ENCODE measurements at regions not wholly inside any gene's neighbourhood (a gene's known extent, or its start where the extent isn't known, plus 50 kb on each side); places are given as distances from the start of the nearest gene placed in this dataset.

- Histone ChIP-seq H2AFZ (ENCODE audit: low read length) (no peak overlapping the region), H3K4me1 (ENCODE audit: low read length) (no peaks in the 10 kb centered on the region), H3K4me2 (ENCODE audit: low read depth, low read length, poor library complexity, severe bottlenecking) (no peak overlapping the region), H4K20me1 (ENCODE audit: insufficient read depth, low read depth, low read length) (no peaks in the 10 kb centered on the region), H3K9me3 (ENCODE audit: low read length) (no peaks in the 10 kb centered on the region), H3K27ac (ENCODE audit: low read length) (no peak overlapping the region), H3K79me2 (ENCODE audit: low read length) (no peaks in the 10 kb centered on the region), H3K4me3 (ENCODE audit: low read length) (no peak overlapping the region), H3K27me3 (ENCODE audit: low read length) (no peaks in the 10 kb centered on the region), H3K9me2 (replicated peaks; ENCODE audit: insufficient read depth, low read length) (no peaks in the 10 kb centered on the region), H3K9ac (ENCODE audit: low read length) (no peak overlapping the region), H3K36me3 (ENCODE audit: insufficient read depth, low read length) (no peaks in the 10 kb centered on the region)
- DNase-seq = no peak
Observed at GRCh38 chr1:168374566-168374965, 93.9 kb downstream of the TBX19 start.

GRCh38 chr1:168373869-168374268 is 93.2 kb downstream of the TBX19 start:
- H3K4me2 ChIP-seq (ENCODE audit: low read depth, low read length, poor library complexity, severe bottlenecking) = no peak overlapping the region
- no peaks in the 10 kb centered on the region for H3K36me3 ChIP-seq (ENCODE audit: insufficient read depth, low read length)
- H3K9ac ChIP-seq (ENCODE audit: low read length) = no peak overlapping the region
- no peaks in the 10 kb centered on the region for H3K27me3 ChIP-seq (ENCODE audit: low read length)
- H3K9me3 ChIP-seq (ENCODE audit: low read length) = no peaks in the 10 kb centered on the region
- H3K27ac ChIP-seq (ENCODE audit: low read length) = no peak overlapping the region
- no peak for DNase-seq
- no peaks in the 10 kb centered on the region for H3K9me2 ChIP-seq (replicated peaks; ENCODE audit: insufficient read depth, low read length)
- no peak overlapping the region for H2AFZ ChIP-seq (ENCODE audit: low read length)
- no peak overlapping the region for H3K4me3 ChIP-seq (ENCODE audit: low read length)
- H3K79me2 ChIP-seq (ENCODE audit: low read length) = no peaks in the 10 kb centered on the region
- H3K4me1 ChIP-seq (ENCODE audit: low read length) = no peaks in the 10 kb centered on the region
- no peaks in the 10 kb centered on the region for H4K20me1 ChIP-seq (ENCODE audit: insufficient read depth, low read depth, low read length)

- no peaks in the 10 kb centered on the region for H3K79me2 ChIP-seq (ENCODE audit: low read length)
- DNase-seq = no peak
- H3K9me2 ChIP-seq (replicated peaks; ENCODE audit: insufficient read depth, low read length) = no peaks in the 10 kb centered on the region
- H4K20me1 ChIP-seq (ENCODE audit: insufficient read depth, low read depth, low read length) = no peaks in the 10 kb centered on the region
- H3K36me3 ChIP-seq (ENCODE audit: insufficient read depth, low read length) = no peaks in the 10 kb centered on the region
- no peak overlapping the region for H3K4me3 ChIP-seq (ENCODE audit: low read length)
- H3K9me3 ChIP-seq (ENCODE audit: low read length) = no peaks in the 10 kb centered on the region
- H3K9ac ChIP-seq (ENCODE audit: low read length) = no peak overlapping the region
- H2AFZ ChIP-seq (ENCODE audit: low read length) = no peak overlapping the region
- no peak overlapping the region for H3K4me2 ChIP-seq (ENCODE audit: low read depth, low read length, poor library complexity, severe bottlenecking)
- H3K27ac ChIP-seq (ENCODE audit: low read length) = no peak overlapping the region
- H3K4me1 ChIP-seq (ENCODE audit: low read length) = no peaks in the 10 kb centered on the region
- H3K27me3 ChIP-seq (ENCODE audit: low read length) = no peaks in the 10 kb centered on the region
Observed at GRCh38 chr1:168372861-168373371, 92.2 kb downstream of the TBX19 start.

- H3K79me2 ChIP-seq (ENCODE audit: low read length) = no peaks in the 10 kb centered on the region
- no peaks in the 10 kb centered on the region for H3K4me1 ChIP-seq (ENCODE audit: low read length)
- H4K20me1 ChIP-seq (ENCODE audit: insufficient read depth, low read depth, low read length) = no peaks in the 10 kb centered on the region
- no peak overlapping the region for H3K27ac ChIP-seq (ENCODE audit: low read length)
- no peak for DNase-seq
- H3K9me2 ChIP-seq (replicated peaks; ENCODE audit: insufficient read depth, low read length) = no peaks in the 10 kb centered on the region
- H3K4me2 ChIP-seq (ENCODE audit: low read depth, low read length, poor library complexity, severe bottlenecking) = no peak overlapping the region
- H3K36me3 ChIP-seq (ENCODE audit: insufficient read depth, low read length) = no peaks in the 10 kb centered on the region
- H3K27me3 ChIP-seq (ENCODE audit: low read length) = no peaks in the 10 kb centered on the region
- H3K9ac ChIP-seq (ENCODE audit: low read length) = no peak overlapping the region
- no peaks in the 10 kb centered on the region for H3K9me3 ChIP-seq (ENCODE audit: low read length)
- no peak overlapping the region for H3K4me3 ChIP-seq (ENCODE audit: low read length)
- no peak overlapping the region for H2AFZ ChIP-seq (ENCODE audit: low read length)
Observed at GRCh38 chr1:168372307-168372706, 91.6 kb downstream of the TBX19 start.

GRCh38 chr1:168371477-168371876 is 90.8 kb downstream of the TBX19 start:
- Histone ChIP-seq H3K9me2 (replicated peaks; ENCODE audit: insufficient read depth, low read length) (no peaks in the 10 kb centered on the region), H3K36me3 (ENCODE audit: insufficient read depth, low read length) (no peaks in the 10 kb centered on the region), H3K79me2 (ENCODE audit: low read length) (no peaks in the 10 kb centered on the region), H3K27ac (ENCODE audit: low read length) (no peak overlapping the region), H2AFZ (ENCODE audit: low read length) (no peak overlapping the region), H3K4me1 (ENCODE audit: low read length) (no peaks in the 10 kb centered on the region), H3K4me2 (ENCODE audit: low read depth, low read length, poor library complexity, severe bottlenecking) (no peak overlapping the region), H4K20me1 (ENCODE audit: insufficient read depth, low read depth, low read length) (no peaks in the 10 kb centered on the region), H3K27me3 (ENCODE audit: low read length) (no peaks in the 10 kb centered on the region), H3K9ac (ENCODE audit: low read length) (no peak overlapping the region), H3K9me3 (ENCODE audit: low read length) (no peaks in the 10 kb centered on the region), H3K4me3 (ENCODE audit: low read length) (no peak overlapping the region)
- no peak for DNase-seq

- H3K4me3 ChIP-seq (ENCODE audit: low read length) = no peak overlapping the region
- H3K9me3 ChIP-seq (ENCODE audit: low read length) = no peaks in the 10 kb centered on the region
- H3K36me3 ChIP-seq (ENCODE audit: insufficient read depth, low read length) = no peaks in the 10 kb centered on the region
- no peak overlapping the region for H2AFZ ChIP-seq (ENCODE audit: low read length)
- no peak overlapping the region for H3K9ac ChIP-seq (ENCODE audit: low read length)
- no peak overlapping the region for H3K4me2 ChIP-seq (ENCODE audit: low read depth, low read length, poor library complexity, severe bottlenecking)
- no peaks in the 10 kb centered on the region for H3K9me2 ChIP-seq (replicated peaks; ENCODE audit: insufficient read depth, low read length)
- H3K27ac ChIP-seq (ENCODE audit: low read length) = no peak overlapping the region
- H3K27me3 ChIP-seq (ENCODE audit: low read length) = no peaks in the 10 kb centered on the region
- no peaks in the 10 kb centered on the region for H3K79me2 ChIP-seq (ENCODE audit: low read length)
- H3K4me1 ChIP-seq (ENCODE audit: low read length) = no peaks in the 10 kb centered on the region
- DNase-seq = no peak
- no peaks in the 10 kb centered on the region for H4K20me1 ChIP-seq (ENCODE audit: insufficient read depth, low read depth, low read length)
Observed at GRCh38 chr1:168370586-168370985, 89.9 kb downstream of the TBX19 start.

GRCh38 chr1:168369655-168370054 is 89.0 kb downstream of the TBX19 start:
- no peaks in the 10 kb centered on the region for H3K4me1 ChIP-seq (ENCODE audit: low read length)
- H4K20me1 ChIP-seq (ENCODE audit: insufficient read depth, low read depth, low read length) = no peaks in the 10 kb centered on the region
- H3K9me3 ChIP-seq (ENCODE audit: low read length) = no peaks in the 10 kb centered on the region
- H2AFZ ChIP-seq (ENCODE audit: low read length) = no peak overlapping the region
- no peak for DNase-seq
- no peak overlapping the region for H3K27ac ChIP-seq (ENCODE audit: low read length)
- no peaks in the 10 kb centered on the region for H3K27me3 ChIP-seq (ENCODE audit: low read length)
- no peaks in the 10 kb centered on the region for H3K79me2 ChIP-seq (ENCODE audit: low read length)
- no peaks in the 10 kb centered on the region for H3K36me3 ChIP-seq (ENCODE audit: insufficient read depth, low read length)
- no peak overlapping the region for H3K4me2 ChIP-seq (ENCODE audit: low read depth, low read length, poor library complexity, severe bottlenecking)
- no peak overlapping the region for H3K4me3 ChIP-seq (ENCODE audit: low read length)
- no peaks in the 10 kb centered on the region for H3K9me2 ChIP-seq (replicated peaks; ENCODE audit: insufficient read depth, low read length)
- no peak overlapping the region for H3K9ac ChIP-seq (ENCODE audit: low read length)

- Histone ChIP-seq H3K27me3 (ENCODE audit: low read length) (no peaks in the 10 kb centered on the region), H2AFZ (ENCODE audit: low read length) (no peak overlapping the region), H3K4me1 (ENCODE audit: low read length) (no peaks in the 10 kb centered on the region), H3K36me3 (ENCODE audit: insufficient read depth, low read length) (no peaks in the 10 kb centered on the region), H3K9me2 (replicated peaks; ENCODE audit: insufficient read depth, low read length) (no peaks in the 10 kb centered on the region), H3K79me2 (ENCODE audit: low read length) (no peaks in the 10 kb centered on the region), H3K9ac (ENCODE audit: low read length) (no peak overlapping the region), H3K4me2 (ENCODE audit: low read depth, low read length, poor library complexity, severe bottlenecking) (no peak overlapping the region), H3K9me3 (ENCODE audit: low read length) (no peaks in the 10 kb centered on the region), H4K20me1 (ENCODE audit: insufficient read depth, low read depth, low read length) (no peaks in the 10 kb centered on the region), H3K4me3 (ENCODE audit: low read length) (no peak overlapping the region), H3K27ac (ENCODE audit: low read length) (no peak overlapping the region)
- DNase-seq = no peak
Observed at GRCh38 chr1:168368131-168368530, 87.5 kb downstream of the TBX19 start.
